HL-60 (cell line): ENCODE measurements at regions not wholly inside any gene's neighbourhood (a gene's known extent, or its start where the extent isn't known, plus 50 kb on each side); places are given as distances from the start of the nearest gene placed in this dataset.

Source experiments
- DNase-seq, 2 experiments: peaks; one replicate each; pipeline ENCODE4 v3.0.0-alpha.2; 2010 to 2020; ENCODE audit warnings: low read depth in 1 of 2, low spot score in 1 of 2
- H3K27ac ChIP-seq: fragments of 250-450 bp; sonication (Bioruptor Pico); replicated peaks from 2 replicates; pipeline ENCODE4 v1.5.1; 2020; ENCODE audit warnings: mild to moderate bottlenecking, moderate library complexity
- H3K27me3 ChIP-seq: fragments of 250-450 bp; sonication (Bioruptor Pico); 2 replicates; pipeline ENCODE4 v1.5.1; 2021; ENCODE audit warnings: mild to moderate bottlenecking, moderate library complexity; ENCODE audit not compliant: insufficient read depth, poor library complexity, severe bottlenecking
- H3K4me3 ChIP-seq: replicated peaks from 2 replicates; pipeline ENCODE4 v1.5.1; 2011; ENCODE audit warnings: mild to moderate bottlenecking, control low read depth, low read length; ENCODE audit not compliant: insufficient read depth
- GABPA ChIP-seq: IDR thresholded peaks from 2 replicates; pipeline ENCODE4 v1.6.1; 2012; ENCODE audit warnings: low read depth
- POLR2AphosphoS5 ChIP-seq: IDR thresholded peaks from 2 replicates; pipeline ENCODE4 v1.6.1; 2012; ENCODE audit warnings: low read depth
- SPI1 ChIP-seq: IDR thresholded peaks from 2 replicates; pipeline ENCODE4 v1.6.1; 2012; ENCODE audit warnings: low read depth, mild to moderate bottlenecking, borderline replicate concordance
- TF ChIP-seq, protein P1 (sequence below): IDR thresholded peaks from 2 replicates; pipeline ENCODE4 v1.6.1; 2012; ENCODE audit warnings: low read depth; ENCODE audit not compliant: insufficient replicate concordance
- TF ChIP-seq, protein P2 (sequence below): IDR thresholded peaks from one replicate; pipeline ENCODE4 v1.5.1; 2011; ENCODE audit warnings: low read length, control low read depth, inconsistent platforms; ENCODE audit not compliant: insufficient read depth

- H3K27me3 ChIP-seq: no peaks in the 10 kb centered on the region
- no peak for DNase-seq
- H3K4me3 ChIP-seq: no peak overlapping the region
- no peak overlapping the region for H3K27ac ChIP-seq
- TF ChIP-seq GABPA (no peak), POLR2AphosphoS5 (no peak), SPI1 (no peak)
- TF ChIP-seq, protein P1, sequence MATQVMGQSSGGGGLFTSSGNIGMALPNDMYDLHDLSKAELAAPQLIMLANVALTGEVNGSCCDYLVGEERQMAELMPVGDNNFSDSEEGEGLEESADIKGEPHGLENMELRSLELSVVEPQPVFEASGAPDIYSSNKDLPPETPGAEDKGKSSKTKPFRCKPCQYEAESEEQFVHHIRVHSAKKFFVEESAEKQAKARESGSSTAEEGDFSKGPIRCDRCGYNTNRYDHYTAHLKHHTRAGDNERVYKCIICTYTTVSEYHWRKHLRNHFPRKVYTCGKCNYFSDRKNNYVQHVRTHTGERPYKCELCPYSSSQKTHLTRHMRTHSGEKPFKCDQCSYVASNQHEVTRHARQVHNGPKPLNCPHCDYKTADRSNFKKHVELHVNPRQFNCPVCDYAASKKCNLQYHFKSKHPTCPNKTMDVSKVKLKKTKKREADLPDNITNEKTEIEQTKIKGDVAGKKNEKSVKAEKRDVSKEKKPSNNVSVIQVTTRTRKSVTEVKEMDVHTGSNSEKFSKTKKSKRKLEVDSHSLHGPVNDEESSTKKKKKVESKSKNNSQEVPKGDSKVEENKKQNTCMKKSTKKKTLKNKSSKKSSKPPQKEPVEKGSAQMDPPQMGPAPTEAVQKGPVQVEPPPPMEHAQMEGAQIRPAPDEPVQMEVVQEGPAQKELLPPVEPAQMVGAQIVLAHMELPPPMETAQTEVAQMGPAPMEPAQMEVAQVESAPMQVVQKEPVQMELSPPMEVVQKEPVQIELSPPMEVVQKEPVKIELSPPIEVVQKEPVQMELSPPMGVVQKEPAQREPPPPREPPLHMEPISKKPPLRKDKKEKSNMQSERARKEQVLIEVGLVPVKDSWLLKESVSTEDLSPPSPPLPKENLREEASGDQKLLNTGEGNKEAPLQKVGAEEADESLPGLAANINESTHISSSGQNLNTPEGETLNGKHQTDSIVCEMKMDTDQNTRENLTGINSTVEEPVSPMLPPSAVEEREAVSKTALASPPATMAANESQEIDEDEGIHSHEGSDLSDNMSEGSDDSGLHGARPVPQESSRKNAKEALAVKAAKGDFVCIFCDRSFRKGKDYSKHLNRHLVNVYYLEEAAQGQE: no peak
- TF ChIP-seq, protein P2, sequence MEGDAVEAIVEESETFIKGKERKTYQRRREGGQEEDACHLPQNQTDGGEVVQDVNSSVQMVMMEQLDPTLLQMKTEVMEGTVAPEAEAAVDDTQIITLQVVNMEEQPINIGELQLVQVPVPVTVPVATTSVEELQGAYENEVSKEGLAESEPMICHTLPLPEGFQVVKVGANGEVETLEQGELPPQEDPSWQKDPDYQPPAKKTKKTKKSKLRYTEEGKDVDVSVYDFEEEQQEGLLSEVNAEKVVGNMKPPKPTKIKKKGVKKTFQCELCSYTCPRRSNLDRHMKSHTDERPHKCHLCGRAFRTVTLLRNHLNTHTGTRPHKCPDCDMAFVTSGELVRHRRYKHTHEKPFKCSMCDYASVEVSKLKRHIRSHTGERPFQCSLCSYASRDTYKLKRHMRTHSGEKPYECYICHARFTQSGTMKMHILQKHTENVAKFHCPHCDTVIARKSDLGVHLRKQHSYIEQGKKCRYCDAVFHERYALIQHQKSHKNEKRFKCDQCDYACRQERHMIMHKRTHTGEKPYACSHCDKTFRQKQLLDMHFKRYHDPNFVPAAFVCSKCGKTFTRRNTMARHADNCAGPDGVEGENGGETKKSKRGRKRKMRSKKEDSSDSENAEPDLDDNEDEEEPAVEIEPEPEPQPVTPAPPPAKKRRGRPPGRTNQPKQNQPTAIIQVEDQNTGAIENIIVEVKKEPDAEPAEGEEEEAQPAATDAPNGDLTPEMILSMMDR: no peak
These were observed 1146.6 kb downstream of the OTOL1 start for GRCh38 chr3:162643245-162643644.

DNA sequence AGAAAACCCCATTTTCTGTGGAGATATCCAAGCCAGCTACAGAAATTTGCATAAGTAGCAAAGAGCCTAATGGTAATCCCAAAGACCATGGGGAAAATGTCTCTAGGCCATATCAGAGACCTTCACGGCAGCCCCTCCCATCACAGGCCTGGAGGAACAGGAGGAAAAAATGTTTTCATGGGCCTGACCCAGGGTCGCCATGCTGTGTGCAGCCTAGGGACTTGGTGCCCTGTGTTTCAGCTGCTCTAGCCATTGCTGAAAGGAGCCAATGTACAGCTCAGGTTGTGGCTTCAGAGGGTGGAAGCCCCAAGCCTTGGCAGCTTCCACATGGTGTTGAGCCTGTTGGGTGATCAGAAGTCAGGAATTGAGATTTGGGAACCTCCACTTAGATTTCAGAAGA lies 1150.7 kb downstream of the OTOL1 start:
- H3K27ac ChIP-seq: no peak overlapping the region
- no peak for TF ChIP-seq POLR2AphosphoS5
- TF ChIP-seq, protein P2: no peak
- TF ChIP-seq, protein P1: no peak
- no peak for TF ChIP-seq GABPA
- no peak for TF ChIP-seq SPI1
- no peak for DNase-seq
- no peak overlapping the region for H3K4me3 ChIP-seq
- H3K27me3 ChIP-seq: no peaks in the 10 kb centered on the region

DNA sequence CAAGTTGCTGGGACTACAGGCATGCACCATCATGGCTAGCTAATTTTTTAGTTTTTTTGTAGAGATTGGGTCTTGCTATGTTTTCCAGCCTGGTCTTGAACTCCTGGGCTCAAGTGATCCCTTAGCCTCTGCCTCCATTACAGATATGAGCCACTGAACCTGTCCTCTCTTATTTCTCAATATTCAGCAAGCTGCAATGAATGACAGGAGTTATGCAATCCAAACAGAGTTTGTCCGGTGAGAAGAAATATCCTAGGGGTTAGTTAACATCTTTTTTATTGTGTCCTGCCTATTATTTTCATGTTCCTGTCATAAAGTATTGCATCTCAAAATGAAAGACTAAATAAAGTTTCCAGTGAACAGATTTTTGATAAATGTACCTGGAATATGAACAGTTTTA lies 1161.4 kb downstream of the OTOL1 start:
- Histone ChIP-seq H3K27me3 (no peaks in the 10 kb centered on the region), H3K4me3 (no peak overlapping the region), H3K27ac (no peak overlapping the region)
- no peak for DNase-seq
- TF ChIP-seq GABPA (no peak), POLR2AphosphoS5 (no peak), SPI1 (no peak)
- TF ChIP-seq, protein P1: no peak
- TF ChIP-seq, protein P2: no peak
